Karpas-422 (cell line): ENCODE measurements at regions not wholly inside any gene's neighbourhood (a gene's known extent, or its start where the extent isn't known, plus 50 kb on each side); places are given as distances from the start of the nearest gene placed in this dataset.
"Not testable (repeated sequence)": the region's sequence is repeated elsewhere in the genome, so short reads cannot be mapped to it uniquely, and the experiment has no call there.

ENCODE experiments used
- DNase-seq: peaks from one replicate; pipeline ENCODE4 v3.0.0-alpha.2; 2015
- H2AFZ ChIP-seq: fragments of 200-600 bp; sonication (generic); 2 replicates; pipeline ENCODE4 v1.6.1; 2014; ENCODE audit warnings: antibody characterized with exemption, low read length, mixed read lengths
- H3K27ac ChIP-seq: fragments of 200-600 bp; sonication (generic); 2 replicates; pipeline ENCODE4 v1.5.1; 2014; ENCODE audit warnings: mild to moderate bottlenecking, low read length, moderate library complexity
- H3K27me3 ChIP-seq: fragments of 200-600 bp; sonication (generic); 2 replicates; pipeline ENCODE4 v1.6.1; 2014; ENCODE audit warnings: low read length, mixed read lengths
- H3K36me3 ChIP-seq: fragments of 200-600 bp; sonication (generic); 2 replicates; pipeline ENCODE4 v1.6.1; 2014; ENCODE audit warnings: low read length, mixed read lengths; ENCODE audit not compliant: insufficient read depth
- H3K4me1 ChIP-seq: fragments of 200-600 bp; sonication (generic); 2 replicates; pipeline ENCODE4 v1.6.1; 2014; ENCODE audit warnings: mild to moderate bottlenecking, low read length, mixed read lengths
- H3K4me2 ChIP-seq: fragments of 200-600 bp; sonication (generic); 2 replicates; pipeline ENCODE4 v1.6.1; 2014; ENCODE audit warnings: low read length, low read depth, mild to moderate bottlenecking; ENCODE audit not compliant: poor library complexity, severe bottlenecking
- H3K4me3 ChIP-seq: fragments of 200-600 bp; sonication (generic); 2 replicates; pipeline ENCODE4 v1.5.1; 2014; ENCODE audit warnings: mild to moderate bottlenecking, antibody characterized with exemption, low read length, mixed read lengths
- H3K79me2 ChIP-seq: fragments of 200-600 bp; sonication (generic); 2 replicates; pipeline ENCODE4 v1.6.1; 2014; ENCODE audit warnings: mild to moderate bottlenecking, low read length, mixed read lengths
- H3K9ac ChIP-seq: fragments of 200-600 bp; sonication (generic); 2 replicates; pipeline ENCODE4 v1.6.0; 2014; ENCODE audit warnings: low read length
- H3K9me2 ChIP-seq: fragments of 200-600 bp; sonication (generic), shearing (Covaris generic); replicated peaks from 2 replicates; pipeline ENCODE4 v1.6.0; 2014; ENCODE audit warnings: mild to moderate bottlenecking, low read length, moderate library complexity; ENCODE audit not compliant: insufficient read depth
- H3K9me3 ChIP-seq: fragments of 300-700, 200-600 bp; sonication (generic); 2 replicates; pipeline ENCODE4 v1.6.1; 2014; ENCODE audit warnings: low read length, mixed read lengths
- H4K20me1 ChIP-seq: fragments of 200-600 bp; sonication (generic); 2 replicates; pipeline ENCODE4 v1.6.1; 2014; ENCODE audit warnings: mild to moderate bottlenecking, antibody characterized with exemption, low read length, low read depth; ENCODE audit not compliant: insufficient read depth

- no peaks in the 10 kb centered on the region for H3K36me3 ChIP-seq
- no peak for DNase-seq
- no peaks in the 10 kb centered on the region for H3K27me3 ChIP-seq
- H4K20me1 ChIP-seq = no peaks in the 10 kb centered on the region
- H3K27ac ChIP-seq = no peak overlapping the region
- no peak overlapping the region for H3K4me2 ChIP-seq
- no peaks in the 10 kb centered on the region for H3K9me3 ChIP-seq
- no peaks in the 10 kb centered on the region for H3K9me2 ChIP-seq
- H3K4me1 ChIP-seq = no peaks in the 10 kb centered on the region; the same call in 1 of the 2 replicates
- H3K4me3 ChIP-seq = no peak overlapping the region
- no peak overlapping the region for H3K9ac ChIP-seq
- no peak overlapping the region for H2AFZ ChIP-seq
- H3K79me2 ChIP-seq = no peaks in the 10 kb centered on the region
Measured at GRCh38 chr7:17041324-17041723, 159.5 kb upstream of the AGR3 start.

- H3K4me2 ChIP-seq = no peak overlapping the region
- H3K36me3 ChIP-seq = no peaks in the 10 kb centered on the region
- H2AFZ ChIP-seq = no peak overlapping the region
- H3K9ac ChIP-seq = no peak overlapping the region
- no peak for DNase-seq
- no peaks in the 10 kb centered on the region for H3K27me3 ChIP-seq
- no peaks in the 10 kb centered on the region for H4K20me1 ChIP-seq
- H3K4me3 ChIP-seq = no peak overlapping the region
- no peaks in the 10 kb centered on the region; the same call in 1 of the 2 replicates for H3K4me1 ChIP-seq
- H3K27ac ChIP-seq = no peak overlapping the region
- no peaks in the 10 kb centered on the region for H3K9me2 ChIP-seq
- H3K79me2 ChIP-seq = no peaks in the 10 kb centered on the region
- no peaks in the 10 kb centered on the region for H3K9me3 ChIP-seq
Measured at GRCh38 chr7:17042211-17042610, 160.4 kb upstream of the AGR3 start.

- H3K4me1 ChIP-seq = no peaks in the 10 kb centered on the region; the same call in 1 of the 2 replicates
- no peak overlapping the region for H3K4me2 ChIP-seq
- no peaks in the 10 kb centered on the region for H3K36me3 ChIP-seq
- no peak for DNase-seq
- H3K4me3 ChIP-seq = no peak overlapping the region
- H3K9me3 ChIP-seq = no peaks in the 10 kb centered on the region
- no peaks in the 10 kb centered on the region for H3K79me2 ChIP-seq
- no peak overlapping the region for H3K9ac ChIP-seq
- no peaks in the 10 kb centered on the region for H4K20me1 ChIP-seq
- H2AFZ ChIP-seq = no peak overlapping the region
- no peaks in the 10 kb centered on the region for H3K9me2 ChIP-seq
- H3K27me3 ChIP-seq = no peaks in the 10 kb centered on the region
- no peak overlapping the region for H3K27ac ChIP-seq
Measured at GRCh38 chr7:17043012-17043877, 161.5 kb upstream of the AGR3 start.

GRCh38 chr7:17044396-17044795 is 162.6 kb upstream of the AGR3 start:
- Histone ChIP-seq H2AFZ (no peak overlapping the region), H3K4me3 (no peak overlapping the region), H3K79me2 (no peaks in the 10 kb centered on the region), H3K27me3 (no peaks in the 10 kb centered on the region), H3K4me1 (no peaks in the 10 kb centered on the region; the same call in 1 of the 2 replicates), H3K9ac (no peak overlapping the region), H3K4me2 (no peak overlapping the region), H3K9me2 (no peaks in the 10 kb centered on the region), H3K27ac (no peak overlapping the region), H3K9me3 (no peaks in the 10 kb centered on the region), H4K20me1 (no peaks in the 10 kb centered on the region), H3K36me3 (no peaks in the 10 kb centered on the region)
- no peak for DNase-seq

GRCh38 chr7:17044861-17045260 is 163.1 kb upstream of the AGR3 start:
- Histone ChIP-seq H3K9me3 (no peaks in the 10 kb centered on the region), H3K27me3 (no peaks in the 10 kb centered on the region), H3K9me2 (no peaks in the 10 kb centered on the region), H3K4me1 (no peaks in the 10 kb centered on the region; the same call in 1 of the 2 replicates), H3K4me3 (no peak overlapping the region), H3K79me2 (no peaks in the 10 kb centered on the region), H4K20me1 (no peaks in the 10 kb centered on the region), H2AFZ (no peak overlapping the region), H3K4me2 (no peak overlapping the region), H3K36me3 (no peaks in the 10 kb centered on the region), H3K9ac (no peak overlapping the region), H3K27ac (no peak overlapping the region)
- DNase-seq = no peak

- no peak for DNase-seq
- no peak overlapping the region for H3K4me3 ChIP-seq
- H3K27me3 ChIP-seq = no peaks in the 10 kb centered on the region
- no peaks in the 10 kb centered on the region for H3K36me3 ChIP-seq
- H3K27ac ChIP-seq = no peak overlapping the region
- no peak overlapping the region for H3K4me2 ChIP-seq
- H3K9me3 ChIP-seq = no peaks in the 10 kb centered on the region
- no peak overlapping the region for H3K9ac ChIP-seq
- H4K20me1 ChIP-seq = no peaks in the 10 kb centered on the region
- no peak overlapping the region for H2AFZ ChIP-seq
- no peaks in the 10 kb centered on the region for H3K79me2 ChIP-seq
- H3K4me1 ChIP-seq = no peaks in the 10 kb centered on the region; the same call in 1 of the 2 replicates
- no peaks in the 10 kb centered on the region for H3K9me2 ChIP-seq
Measured at GRCh38 chr7:17046259-17046658, 164.5 kb upstream of the AGR3 start.

GRCh38 chr7:17046666-17047065 is 164.9 kb upstream of the AGR3 start:
- Histone ChIP-seq H3K27ac (no peak overlapping the region), H3K4me1 (no peaks in the 10 kb centered on the region), H3K27me3 (no peaks in the 10 kb centered on the region), H4K20me1 (no peaks in the 10 kb centered on the region), H3K4me2 (no peak overlapping the region), H3K4me3 (no peak overlapping the region), H3K9me2 (no peaks in the 10 kb centered on the region), H3K9me3 (no peaks in the 10 kb centered on the region), H2AFZ (no peak overlapping the region), H3K9ac (no peak overlapping the region), H3K36me3 (no peaks in the 10 kb centered on the region), H3K79me2 (no peaks in the 10 kb centered on the region)
- DNase-seq = no peak

- H3K27me3 ChIP-seq, H3K4me3 ChIP-seq, H3K4me2 ChIP-seq, H3K9me3 ChIP-seq, H3K36me3 ChIP-seq, DNase-seq, H3K27ac ChIP-seq, H4K20me1 ChIP-seq, H2AFZ ChIP-seq, H3K9ac ChIP-seq, H3K9me2 ChIP-seq, H3K4me1 ChIP-seq, H3K79me2 ChIP-seq: not testable (repeated sequence)
Measured at GRCh38 chr7:17053164-17053563, 171.4 kb upstream of the AGR3 start.
